H9 (cell line): ENCODE measurements at regions not wholly inside any gene's neighbourhood (a gene's known extent, or its start where the extent isn't known, plus 50 kb on each side); places are given as distances from the start of the nearest gene placed in this dataset.

Source experiments
- DNase-seq: peaks from one replicate; pipeline ENCODE4 v3.0.0-alpha.2; 2017
- H2AFZ ChIP-seq: one replicate; pipeline ENCODE4 v1.6.1; 2013; ENCODE audit warnings: mild to moderate bottlenecking, low read length, control low read depth, moderate library complexity
- H2AK5ac ChIP-seq: 2 replicates; pipeline ENCODE4 v1.6.1; 2013; ENCODE audit warnings: low read length, control low read depth, mixed read lengths; ENCODE audit not compliant: insufficient read length
- H2BK120ac ChIP-seq: one replicate; pipeline ENCODE4 v1.6.1; 2013; ENCODE audit warnings: low read depth, mild to moderate bottlenecking, low read length, control low read depth, inconsistent platforms; ENCODE audit not compliant: poor library complexity, severe bottlenecking
- H2BK12ac ChIP-seq: 2 replicates; pipeline ENCODE4 v1.6.1; 2013; ENCODE audit warnings: low read length, control low read depth, mixed read lengths, low read depth; ENCODE audit not compliant: insufficient read length
- H2BK15ac ChIP-seq: 2 replicates; pipeline ENCODE4 v1.6.1; 2013; ENCODE audit warnings: low read depth, low read length, control low read depth
- H2BK20ac ChIP-seq: one replicate; pipeline ENCODE4 v1.6.1; 2013; ENCODE audit warnings: low read depth, mild to moderate bottlenecking, low read length, control low read depth, inconsistent platforms; ENCODE audit not compliant: poor library complexity, severe bottlenecking
- H2BK5ac ChIP-seq: 2 replicates; pipeline ENCODE4 v1.6.1; 2013; ENCODE audit warnings: low read length, control low read depth, mixed read lengths; ENCODE audit not compliant: insufficient read length
- H3K14ac ChIP-seq: 2 replicates; pipeline ENCODE4 v1.6.1; 2013; ENCODE audit warnings: low read length, control low read depth; ENCODE audit not compliant: insufficient read depth
- H3K18ac ChIP-seq: 2 replicates; pipeline ENCODE4 v1.6.1; 2013; ENCODE audit warnings: low read depth, mild to moderate bottlenecking, mixed read lengths, low read length, control low read depth; ENCODE audit not compliant: insufficient read length
- H3K23ac ChIP-seq: 2 replicates; pipeline ENCODE4 v1.6.1; 2013; ENCODE audit warnings: low read length, control low read depth, mixed read lengths, low read depth; ENCODE audit not compliant: insufficient read length
- H3K23me2 ChIP-seq: 2 replicates; pipeline ENCODE4 v1.6.1; 2013; ENCODE audit warnings: low read depth, mild to moderate bottlenecking, mixed read lengths, low read length, control low read depth; ENCODE audit not compliant: insufficient read length, poor library complexity, severe bottlenecking
- H3K27ac ChIP-seq: 2 replicates; pipeline ENCODE4 v1.5.1; 2013; ENCODE audit warnings: low read length, control low read depth, mixed read lengths, low read depth; ENCODE audit not compliant: insufficient read length
- H3K27me3 ChIP-seq: 2 replicates; pipeline ENCODE4 v1.6.1; 2013; ENCODE audit warnings: low read length, control low read depth, inconsistent platforms; ENCODE audit not compliant: insufficient read depth
- H3K4ac ChIP-seq: 2 replicates; pipeline ENCODE4 v1.6.1; 2013; ENCODE audit warnings: low read depth, mild to moderate bottlenecking, control low read depth, inconsistent platforms, low read length, moderate library complexity
- H3K4me1 ChIP-seq: 2 replicates; pipeline ENCODE4 v1.6.1; 2013; ENCODE audit warnings: low read length, control low read depth, inconsistent platforms; ENCODE audit not compliant: insufficient read depth
- H3K4me2 ChIP-seq: 2 replicates; pipeline ENCODE4 v1.6.1; 2013; ENCODE audit warnings: low read length, control low read depth, mixed read lengths; ENCODE audit not compliant: insufficient read length, insufficient read depth
- H3K56ac ChIP-seq: 2 replicates; pipeline ENCODE4 v1.6.1; 2013; ENCODE audit warnings: low read depth, mild to moderate bottlenecking, mixed read lengths, low read length, control low read depth; ENCODE audit not compliant: insufficient read length
- H3K79me1 ChIP-seq: 2 replicates; pipeline ENCODE4 v1.6.1; 2013; ENCODE audit warnings: low read depth, mild to moderate bottlenecking, moderate library complexity, low read length, control low read depth, inconsistent platforms; ENCODE audit not compliant: insufficient read depth, poor library complexity, severe bottlenecking
- H3K79me2 ChIP-seq: 2 replicates; pipeline ENCODE4 v1.6.1; 2013; ENCODE audit warnings: low read length, control low read depth, inconsistent platforms; ENCODE audit not compliant: insufficient read depth
- H3K9ac ChIP-seq: 2 replicates; pipeline ENCODE4 v1.6.1; 2013; ENCODE audit warnings: low read length, control low read depth, mixed read lengths; ENCODE audit not compliant: insufficient read length; ENCODE audit errors: extremely low read depth
- H3K9me3 ChIP-seq: one replicate; pipeline ENCODE4 v1.6.1; 2013; ENCODE audit warnings: low read depth, low read length, inconsistent platforms; ENCODE audit not compliant: control insufficient read depth
- H3T11ph ChIP-seq: one replicate; pipeline ENCODE4 v1.6.1; 2013; ENCODE audit warnings: mild to moderate bottlenecking, low read length, control low read depth, inconsistent platforms
- H4K20me1 ChIP-seq: one replicate; pipeline ENCODE4 v1.6.1; 2013; ENCODE audit not compliant: control insufficient read depth, insufficient read length, insufficient read depth
- H4K5ac ChIP-seq: 2 replicates; pipeline ENCODE4 v1.6.1; 2013; ENCODE audit warnings: low read depth, mild to moderate bottlenecking, mixed read lengths, low read length, control low read depth; ENCODE audit not compliant: insufficient read length
- H4K8ac ChIP-seq: replicated peaks from 2 replicates; pipeline ENCODE4 v1.6.1; 2013; ENCODE audit warnings: low read length, control low read depth, mixed read lengths, low read depth; ENCODE audit not compliant: insufficient read length
- H4K91ac ChIP-seq: 2 replicates; pipeline ENCODE4 v1.6.1; 2013; ENCODE audit warnings: low read depth, mild to moderate bottlenecking, moderate library complexity, mixed read lengths, low read length, control low read depth; ENCODE audit not compliant: insufficient read length
- H3K27ac Mint-ChIP-seq, 3 experiments: 2 replicates in 2 of 3; 3 replicates in 1 of 3; pipeline ENCODE4 v1.8.0; 2020 to 2021; ENCODE audit warnings: mixed read lengths in 3 of 3, mild to moderate bottlenecking in 1 of 3, moderate library complexity in 1 of 3
- H3K27me3 Mint-ChIP-seq: 2 replicates; pipeline ENCODE4 v1.8.0; 2021; ENCODE audit warnings: low read depth, mild to moderate bottlenecking, moderate library complexity, mixed read lengths
- H3K36me3 Mint-ChIP-seq, 3 experiments: 2 replicates in 2 of 3; 3 replicates in 1 of 3; pipeline ENCODE4 v1.8.0; 2020 to 2021; ENCODE audit warnings: low read depth in 3 of 3, mixed read lengths in 3 of 3; ENCODE audit not compliant: insufficient read depth in 1 of 3
- H3K4me1 Mint-ChIP-seq, 2 experiments: 2 replicates each; pipeline ENCODE4 v1.8.0; 2020; ENCODE audit warnings: mixed read lengths in 2 of 2
- H3K4me3 Mint-ChIP-seq, 2 experiments: 2 replicates in 1 of 2; 3 replicates in 1 of 2; pipeline ENCODE4 v1.8.0; 2020 to 2021; ENCODE audit warnings: mild to moderate bottlenecking in 2 of 2, mixed read lengths in 2 of 2, moderate library complexity in 1 of 2
- H3K9me3 Mint-ChIP-seq, 2 experiments: 2 replicates in 1 of 2; 3 replicates in 1 of 2; pipeline ENCODE4 v1.8.0; 2020; ENCODE audit warnings: mild to moderate bottlenecking in 2 of 2, mixed read lengths in 2 of 2, moderate library complexity in 1 of 2
- CTCF ChIP-seq: fragments of 200-600 bp; sonication (generic); conservative IDR thresholded peaks from 3 replicates; pipeline ENCODE4 v1.8.0; 2021; ENCODE audit warnings: antibody characterized with exemption, mild to moderate bottlenecking
- WGBS: extraction: QIAGEN DNeasy Blood & Tissue Kit; methylation state at CpG from one replicate; pipeline ENCODE4 v1.1.7; 2013; ENCODE audit warnings: missing lambda C conversion rate, low lambda C conversion rate, mixed read lengths; ENCODE audit not compliant: insufficient read length; ENCODE audit errors: extremely low coverage; 5-methylcytosine and 5-hydroxymethylcytosine counted together

- H3K27ac Mint-ChIP-seq: no peak overlapping the region
- no peak overlapping the region for H3K14ac ChIP-seq
- H2BK12ac ChIP-seq: no peak overlapping the region
- no peak overlapping the region for H3K9ac ChIP-seq
- no peaks in the 10 kb centered on the region for H4K20me1 ChIP-seq
- H4K8ac ChIP-seq: no peak overlapping the region
- no peak overlapping the region for H3K4me2 ChIP-seq
- H3K23ac ChIP-seq: no peak overlapping the region
- H3K36me3 Mint-ChIP-seq: no peaks in the 10 kb centered on the region
- no peaks in the 10 kb centered on the region for H3K79me2 ChIP-seq
- no peak overlapping the region for H3K18ac ChIP-seq
- H2BK20ac ChIP-seq: no peak overlapping the region
- no peaks in the 10 kb centered on the region for H3K4me1 ChIP-seq
- TF ChIP-seq CTCF: no peak
- no CpG with 5 or more reads among the region's 1 CpG for WGBS
- H4K5ac ChIP-seq: no peak overlapping the region
- no peak overlapping the region for H3T11ph ChIP-seq
- no peaks in the 10 kb centered on the region for H3K4me1 Mint-ChIP-seq
- no peak overlapping the region for H3K4me3 Mint-ChIP-seq
- H3K27me3 ChIP-seq: no peaks in the 10 kb centered on the region
- no peak overlapping the region for H2AK5ac ChIP-seq
- H3K9me3 ChIP-seq: no peaks in the 10 kb centered on the region
- no peak overlapping the region for H3K4ac ChIP-seq
- no peak overlapping the region for H2BK15ac ChIP-seq
- H2BK5ac ChIP-seq: no peak overlapping the region
- no peak overlapping the region for H3K27ac ChIP-seq
- no peak overlapping the region for H3K56ac ChIP-seq
- no peaks in the 10 kb centered on the region for H3K23me2 ChIP-seq
- H3K79me1 ChIP-seq: no peaks in the 10 kb centered on the region
- H2AFZ ChIP-seq: no peak overlapping the region
- DNase-seq: no peak
- no peaks in the 10 kb centered on the region; a peak in 1 of 5 replicates for H3K9me3 Mint-ChIP-seq
- no peaks in the 10 kb centered on the region for H3K27me3 Mint-ChIP-seq
- no peak overlapping the region for H2BK120ac ChIP-seq
- no peak overlapping the region for H4K91ac ChIP-seq
Observed at GRCh38 chr3:76815561-76815960, 224.3 kb upstream of the ROBO2 start.
